ENCODE measurements at regions not wholly inside any gene's neighbourhood (a gene's known extent, or its start where the extent isn't known, plus 50 kb on each side); places are given as distances from the start of the nearest gene placed in this dataset.
A peak's percentile ranks its signal among the peaks of the same experiment; 100 is the strongest.

DNA sequence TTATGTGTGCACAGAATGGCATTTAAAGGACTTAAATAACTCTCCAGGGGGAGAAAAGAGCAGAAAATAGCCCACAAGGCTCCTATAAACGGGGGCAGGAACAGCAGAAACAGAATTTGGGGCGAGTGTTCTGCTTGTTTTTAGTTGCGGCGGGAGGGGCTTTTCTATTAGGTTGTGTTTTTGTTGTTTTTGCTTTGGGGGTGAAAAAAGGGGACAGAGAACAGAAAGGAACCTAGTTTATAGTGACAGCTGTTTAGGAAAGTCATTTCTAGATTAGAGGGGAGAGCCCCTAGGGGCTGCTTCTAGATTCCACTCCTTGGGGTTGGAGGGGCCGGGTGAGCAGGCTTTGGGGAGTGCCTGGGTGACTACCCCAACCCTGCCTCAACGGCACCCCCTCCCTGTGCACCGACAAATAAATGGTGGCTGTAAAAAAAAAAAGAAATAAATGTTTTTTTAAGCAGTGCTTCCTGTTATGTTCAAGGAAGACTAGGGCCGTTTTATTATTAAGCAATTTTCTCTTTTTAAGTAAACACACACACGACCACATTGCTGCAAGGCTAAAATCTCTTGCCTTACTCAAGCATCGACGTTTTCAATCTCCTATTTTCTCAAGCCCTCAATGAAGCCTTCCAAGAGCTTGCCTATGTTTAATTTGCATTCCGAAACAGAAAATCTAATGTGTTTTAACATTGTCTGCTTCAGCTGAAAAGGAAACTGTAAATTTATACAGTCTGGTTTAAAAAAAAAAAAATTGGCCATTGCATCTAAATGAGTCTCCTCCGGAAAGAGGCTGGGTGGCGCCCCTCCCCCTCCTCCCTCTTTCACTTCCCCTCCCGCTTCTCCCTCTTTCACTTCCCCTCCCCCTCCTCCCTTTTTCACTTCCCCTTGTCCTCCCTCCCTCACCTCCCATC is 123.3 kb upstream of the TBL1X start:
- TF ChIP-seq SIN3A (IDR thresholded peaks at IDR 0.05; ENCODE audit: borderline replicate concordance, insufficient read depth, low read length) (no peak), TAF1 (IDR thresholded peaks at IDR 0.05; ENCODE audit: borderline replicate concordance, insufficient read depth, low read length) (no peak), POLR2AphosphoS5 (IDR thresholded peaks at IDR 0.05; ENCODE audit: low read depth, low read length) (no peak), FOXP2 (optimal IDR thresholded peaks at IDR 0.05; ENCODE audit: borderline replicate concordance, extremely low read depth, extremely low read length, insufficient read depth) (no peak)
- TF ChIP-seq, protein P1, sequence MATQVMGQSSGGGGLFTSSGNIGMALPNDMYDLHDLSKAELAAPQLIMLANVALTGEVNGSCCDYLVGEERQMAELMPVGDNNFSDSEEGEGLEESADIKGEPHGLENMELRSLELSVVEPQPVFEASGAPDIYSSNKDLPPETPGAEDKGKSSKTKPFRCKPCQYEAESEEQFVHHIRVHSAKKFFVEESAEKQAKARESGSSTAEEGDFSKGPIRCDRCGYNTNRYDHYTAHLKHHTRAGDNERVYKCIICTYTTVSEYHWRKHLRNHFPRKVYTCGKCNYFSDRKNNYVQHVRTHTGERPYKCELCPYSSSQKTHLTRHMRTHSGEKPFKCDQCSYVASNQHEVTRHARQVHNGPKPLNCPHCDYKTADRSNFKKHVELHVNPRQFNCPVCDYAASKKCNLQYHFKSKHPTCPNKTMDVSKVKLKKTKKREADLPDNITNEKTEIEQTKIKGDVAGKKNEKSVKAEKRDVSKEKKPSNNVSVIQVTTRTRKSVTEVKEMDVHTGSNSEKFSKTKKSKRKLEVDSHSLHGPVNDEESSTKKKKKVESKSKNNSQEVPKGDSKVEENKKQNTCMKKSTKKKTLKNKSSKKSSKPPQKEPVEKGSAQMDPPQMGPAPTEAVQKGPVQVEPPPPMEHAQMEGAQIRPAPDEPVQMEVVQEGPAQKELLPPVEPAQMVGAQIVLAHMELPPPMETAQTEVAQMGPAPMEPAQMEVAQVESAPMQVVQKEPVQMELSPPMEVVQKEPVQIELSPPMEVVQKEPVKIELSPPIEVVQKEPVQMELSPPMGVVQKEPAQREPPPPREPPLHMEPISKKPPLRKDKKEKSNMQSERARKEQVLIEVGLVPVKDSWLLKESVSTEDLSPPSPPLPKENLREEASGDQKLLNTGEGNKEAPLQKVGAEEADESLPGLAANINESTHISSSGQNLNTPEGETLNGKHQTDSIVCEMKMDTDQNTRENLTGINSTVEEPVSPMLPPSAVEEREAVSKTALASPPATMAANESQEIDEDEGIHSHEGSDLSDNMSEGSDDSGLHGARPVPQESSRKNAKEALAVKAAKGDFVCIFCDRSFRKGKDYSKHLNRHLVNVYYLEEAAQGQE (IDR thresholded peaks at IDR 0.05; ENCODE audit: insufficient read depth in 1 of 2, low read depth in 2 of 2, low read length in 2 of 2), result no peak

DNA sequence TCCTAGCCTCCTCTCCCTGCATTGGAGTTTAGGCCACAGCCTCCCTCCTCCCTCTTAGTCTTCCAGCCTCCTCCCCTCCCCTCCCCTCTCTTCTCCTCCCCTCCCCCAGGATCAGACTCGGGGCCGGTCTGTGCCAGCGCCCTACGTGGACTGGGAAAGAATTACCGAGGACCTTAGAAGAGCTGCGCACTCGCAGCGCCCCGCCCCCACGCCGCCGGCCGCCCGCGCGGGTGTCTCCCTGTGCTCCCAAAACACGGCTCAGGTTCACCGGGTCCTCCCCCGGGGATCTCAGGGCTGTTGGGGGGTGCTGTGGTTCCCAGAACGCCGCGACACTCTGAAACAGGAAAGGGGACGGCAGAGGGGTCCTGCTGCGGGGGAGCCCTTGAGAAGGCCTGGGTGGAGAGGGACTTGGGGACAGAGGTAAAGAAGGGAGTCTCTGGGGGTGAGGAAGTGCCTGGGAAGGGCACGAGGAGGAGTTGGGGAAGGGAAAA is 122.3 kb upstream of the TBL1X start:
- TF ChIP-seq SIN3A (IDR thresholded peaks at IDR 0.05; ENCODE audit: borderline replicate concordance, insufficient read depth, low read length) (no peak), FOXP2 (optimal IDR thresholded peaks at IDR 0.05; ENCODE audit: borderline replicate concordance, extremely low read depth, extremely low read length, insufficient read depth) (peak; percentile 59), TAF1 (IDR thresholded peaks at IDR 0.05; ENCODE audit: borderline replicate concordance, insufficient read depth, low read length) (no peak)

DNA sequence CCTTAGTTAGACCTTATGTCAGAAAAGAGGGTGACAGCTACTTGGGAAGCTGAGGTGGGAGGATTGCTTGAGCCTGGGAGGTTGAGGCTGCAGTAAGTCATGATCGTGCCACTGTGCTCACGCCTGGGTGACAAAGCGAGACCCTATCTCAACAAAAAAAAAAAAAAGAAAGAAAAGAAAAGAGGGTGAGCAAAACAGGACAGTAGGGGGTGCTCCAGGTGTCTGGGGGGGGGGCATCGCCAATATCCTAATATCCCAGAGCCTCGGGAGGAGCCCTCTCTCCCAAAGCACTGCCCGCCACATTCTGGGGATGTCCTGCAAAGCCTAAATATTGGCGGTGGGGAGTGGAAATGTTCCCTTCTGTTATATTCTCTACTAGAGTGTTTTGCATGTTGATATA is 120.9 kb upstream of the TBL1X start:
- no peak for TF ChIP-seq SIN3A (IDR thresholded peaks at IDR 0.05; ENCODE audit: borderline replicate concordance, insufficient read depth, low read length)
- TF ChIP-seq POLR2AphosphoS5 (IDR thresholded peaks at IDR 0.05; ENCODE audit: low read depth, low read length), result no peak
- TF ChIP-seq, protein P1 (IDR thresholded peaks at IDR 0.05; ENCODE audit: insufficient read depth in 1 of 2, low read depth in 2 of 2, low read length in 2 of 2), result no peak
- TF ChIP-seq TAF1 (IDR thresholded peaks at IDR 0.05; ENCODE audit: borderline replicate concordance, insufficient read depth, low read length), result no peak
- TF ChIP-seq FOXP2 (optimal IDR thresholded peaks at IDR 0.05; ENCODE audit: borderline replicate concordance, extremely low read depth, extremely low read length, insufficient read depth), result no peak

DNA sequence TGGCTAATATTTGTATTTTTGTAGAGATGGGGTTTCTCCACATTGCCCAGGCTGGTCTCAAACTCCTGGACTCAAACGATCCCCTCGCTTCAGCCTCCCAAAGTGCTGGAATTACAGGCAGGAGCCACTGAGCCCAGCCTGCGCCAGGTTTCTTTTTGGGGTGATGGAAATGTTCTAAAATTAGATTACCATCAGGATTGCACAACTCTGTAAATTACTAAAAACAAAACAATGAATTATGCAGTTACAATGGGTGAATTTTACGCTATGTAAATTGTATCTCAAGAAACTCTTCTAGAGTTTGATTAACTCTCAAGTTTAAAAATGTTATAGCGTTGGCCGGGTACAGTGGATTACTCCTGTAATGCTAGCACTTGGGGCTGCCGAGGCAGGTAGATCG is 118.9 kb upstream of the TBL1X start:
- TF ChIP-seq POLR2AphosphoS5 (IDR thresholded peaks at IDR 0.05; ENCODE audit: low read depth, low read length) (no peak), FOXP2 (optimal IDR thresholded peaks at IDR 0.05; ENCODE audit: borderline replicate concordance, extremely low read depth, extremely low read length, insufficient read depth) (no peak), TAF1 (IDR thresholded peaks at IDR 0.05; ENCODE audit: borderline replicate concordance, insufficient read depth, low read length) (no peak), SIN3A (IDR thresholded peaks at IDR 0.05; ENCODE audit: borderline replicate concordance, insufficient read depth, low read length) (no peak)
- TF ChIP-seq, protein P1 (IDR thresholded peaks at IDR 0.05; ENCODE audit: insufficient read depth in 1 of 2, low read depth in 2 of 2, low read length in 2 of 2), result no peak

DNA sequence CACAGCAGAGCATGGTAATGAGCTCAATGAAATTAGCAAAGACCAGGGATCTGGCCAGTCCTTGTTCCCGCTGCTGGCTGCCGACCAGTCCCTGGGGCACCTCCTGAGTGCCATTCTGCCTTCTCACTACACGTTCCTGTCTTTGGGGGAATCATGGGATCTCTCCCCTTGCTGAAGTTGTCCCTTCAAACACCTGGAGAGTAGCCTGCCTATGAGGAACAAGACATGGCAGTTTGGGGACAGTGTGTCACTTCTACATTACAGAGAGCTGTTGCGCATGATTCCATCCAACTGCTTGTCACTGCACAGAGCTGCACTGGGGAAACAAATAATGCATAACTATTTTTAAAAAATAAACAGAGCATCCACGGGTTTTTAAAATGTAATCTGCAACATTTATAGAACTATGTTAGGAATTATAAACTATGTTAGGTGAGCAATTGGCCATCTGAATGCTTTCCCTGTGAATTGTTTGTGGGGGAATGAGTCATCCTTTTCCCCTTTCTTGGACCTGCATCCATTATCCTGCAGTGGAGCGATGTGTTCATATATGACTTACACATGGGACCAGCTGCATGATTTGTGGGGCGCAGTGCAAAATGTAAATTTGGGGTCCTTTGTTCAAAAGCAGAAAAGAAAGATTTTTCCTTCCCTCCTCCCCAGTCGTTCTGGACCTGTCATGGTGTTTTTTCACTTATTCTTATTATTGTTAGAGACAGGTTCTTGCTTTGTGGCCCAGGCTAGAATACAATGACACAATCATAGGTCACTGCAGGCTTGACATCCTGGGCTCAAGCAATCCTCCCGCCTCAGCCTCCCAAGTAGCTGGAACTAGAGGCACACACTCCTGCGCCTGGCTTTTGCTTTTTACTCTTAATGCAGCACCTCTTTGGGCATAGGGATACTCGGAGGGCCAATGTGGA is 115.0 kb upstream of the TBL1X start:
- TF ChIP-seq POLR2AphosphoS5 (IDR thresholded peaks at IDR 0.05; ENCODE audit: low read depth, low read length), result no peak
- no peak for TF ChIP-seq SIN3A (IDR thresholded peaks at IDR 0.05; ENCODE audit: borderline replicate concordance, insufficient read depth, low read length)
- TF ChIP-seq, protein P1 (IDR thresholded peaks at IDR 0.05; ENCODE audit: insufficient read depth in 1 of 2, low read depth in 2 of 2, low read length in 2 of 2), result no peak
- TF ChIP-seq FOXP2 (optimal IDR thresholded peaks at IDR 0.05; ENCODE audit: borderline replicate concordance, extremely low read depth, extremely low read length, insufficient read depth), result no peak
- no peak for TF ChIP-seq TAF1 (IDR thresholded peaks at IDR 0.05; ENCODE audit: borderline replicate concordance, insufficient read depth, low read length)
